ENCODE measurements at regions not wholly inside any gene's neighbourhood (a gene's known extent, or its start where the extent isn't known, plus 50 kb on each side); places are given as distances from the start of the nearest gene placed in this dataset.
"Not testable (repeated sequence)": the region's sequence is repeated elsewhere in the genome, so short reads cannot be mapped to it uniquely, and the experiment has no call there.

DNA sequence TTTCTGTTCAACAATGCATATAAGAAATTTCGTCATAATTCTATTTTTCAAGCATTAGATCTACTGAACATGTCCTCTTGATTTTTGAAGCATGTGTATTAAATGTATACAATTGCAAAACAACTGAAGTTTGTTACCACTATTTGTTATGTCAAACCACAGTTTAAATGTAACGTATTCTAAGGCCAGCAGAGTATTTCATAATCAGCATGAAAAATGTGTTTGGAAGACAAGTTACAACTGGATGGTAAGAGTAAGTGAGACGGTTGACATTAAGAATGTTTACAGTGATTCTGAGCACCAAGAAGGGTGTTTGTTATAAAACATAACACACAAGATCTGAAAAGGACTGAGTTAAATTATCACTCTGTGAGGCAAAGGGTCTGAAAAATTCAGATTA lies 738.4 kb downstream of the PLOD2 start:
- DNase-seq (ENCODE audit: low read depth) = no peak

DNA sequence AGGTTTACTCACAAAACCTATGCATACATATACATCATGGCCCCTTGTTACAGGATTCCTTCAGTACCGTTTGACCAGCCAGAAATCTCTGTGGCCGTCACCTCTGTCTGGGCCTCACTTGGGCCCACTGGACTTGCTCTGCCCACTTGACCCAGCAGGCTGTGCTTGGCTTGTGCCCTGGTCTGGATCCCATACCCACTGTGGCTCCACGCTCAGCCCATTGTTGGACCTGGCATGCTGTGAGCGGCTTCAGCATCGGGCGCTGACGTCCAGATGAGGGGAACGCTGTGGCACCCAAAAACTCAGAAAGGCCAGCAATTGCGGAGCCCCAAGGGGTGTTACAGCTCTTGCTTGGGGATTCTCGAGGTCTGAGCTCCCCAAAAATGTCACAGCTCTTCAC lies 733.6 kb downstream of the PLOD2 start:
- no peak for DNase-seq (ENCODE audit: low read depth)

DNA sequence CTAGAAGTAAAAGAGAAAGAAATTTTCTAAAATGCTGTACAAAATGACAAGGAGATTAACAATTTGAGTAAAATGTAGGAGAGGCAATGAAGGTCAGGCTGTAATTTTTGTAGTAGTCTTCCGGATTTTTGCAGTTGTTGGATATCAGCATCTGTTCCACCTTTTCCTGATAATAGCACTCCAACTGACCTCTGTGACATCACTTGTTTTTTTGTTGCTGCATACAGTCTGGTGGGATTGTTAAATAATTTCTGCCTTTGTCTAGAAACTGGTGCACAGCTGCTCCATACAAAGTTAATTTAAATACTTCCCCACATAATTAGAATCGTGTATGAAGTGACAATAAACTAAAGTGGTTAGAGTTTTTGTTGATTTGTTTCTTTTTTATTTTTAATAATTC lies 731.4 kb downstream of the PLOD2 start:
- no peak for DNase-seq (ENCODE audit: low read depth)

DNA sequence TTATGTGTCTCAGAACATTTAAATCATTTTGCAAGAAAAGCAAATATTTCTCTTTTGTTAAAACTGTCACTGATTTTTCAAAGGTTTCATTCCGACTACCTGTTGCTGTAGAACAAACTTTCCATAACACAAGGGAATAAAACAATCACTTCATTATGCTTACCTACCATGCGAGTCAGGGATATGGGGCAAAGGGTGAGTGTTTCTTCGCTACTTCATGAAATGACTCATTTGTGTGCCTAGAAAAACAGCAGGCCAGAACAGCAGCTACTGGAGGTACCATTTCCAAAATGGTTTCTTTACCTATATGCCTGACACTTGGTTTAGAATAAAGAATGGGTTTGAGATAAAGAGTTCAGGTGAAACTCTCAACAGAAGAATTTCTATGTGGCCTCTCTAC lies 712.5 kb downstream of the PLOD2 start:
- DNase-seq (ENCODE audit: low read depth) = no peak

DNA sequence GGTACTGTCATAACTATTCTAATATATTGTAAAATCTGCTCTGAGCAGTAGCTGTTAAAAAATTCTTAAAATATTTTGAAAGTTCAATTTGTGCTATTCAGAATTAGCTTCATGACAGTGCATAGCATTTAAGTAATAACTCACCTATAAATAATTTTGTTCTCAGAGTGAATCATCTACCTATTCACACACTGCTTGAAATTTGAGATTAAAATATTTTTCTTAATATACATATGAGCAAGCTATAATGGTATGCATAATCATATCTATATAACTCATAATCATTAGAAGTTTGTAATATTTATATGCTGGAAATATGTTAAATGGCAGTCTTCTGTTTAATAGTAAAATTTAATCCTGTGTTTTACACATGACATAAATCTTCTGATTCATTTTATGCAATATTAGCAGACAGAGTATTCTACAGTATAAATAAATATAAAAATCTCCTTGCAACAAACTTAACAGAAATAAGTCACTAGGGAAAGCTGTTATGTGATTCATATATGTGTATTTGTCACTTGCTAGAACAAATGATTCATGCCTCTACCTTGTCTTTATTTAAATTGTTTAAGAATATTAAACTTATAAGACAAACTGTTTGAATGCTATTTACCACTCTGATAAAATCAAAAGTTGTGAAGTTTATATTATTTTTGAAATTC lies 710.8 kb downstream of the PLOD2 start:
- DNase-seq (ENCODE audit: low read depth) = no peak

DNA sequence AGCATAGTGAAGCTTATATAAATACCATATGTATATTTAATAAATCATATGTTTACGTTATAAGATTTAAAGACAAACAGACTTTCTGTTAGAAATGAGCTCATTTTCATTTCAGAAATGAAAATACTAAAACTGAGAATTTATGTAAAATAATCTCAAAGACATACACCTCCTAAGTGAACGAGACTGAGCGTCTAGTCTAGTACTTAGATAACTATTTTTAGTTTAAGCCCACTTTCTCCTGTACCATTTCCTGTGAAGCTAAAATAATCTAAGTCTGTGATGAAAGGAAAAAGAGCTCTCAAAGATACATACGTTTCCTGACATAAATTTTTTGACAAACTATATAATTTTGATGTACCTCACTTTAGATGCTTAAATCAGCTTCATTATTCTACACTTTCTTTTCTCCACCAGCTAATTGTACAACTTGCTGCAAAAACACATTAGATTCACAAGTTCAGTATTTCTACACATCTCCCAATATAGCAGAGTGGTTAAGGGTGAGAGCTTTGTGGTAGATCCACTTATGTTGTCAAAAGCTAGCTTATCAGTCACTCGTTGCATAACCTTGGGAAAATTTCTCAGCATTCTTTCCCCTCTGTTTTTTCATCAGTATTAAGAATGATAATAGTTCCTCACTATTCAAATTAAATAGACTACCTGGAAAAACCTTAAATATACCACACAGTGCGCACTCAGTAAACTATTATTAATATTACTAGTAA lies 703.0 kb downstream of the PLOD2 start:
- no peak for DNase-seq (ENCODE audit: low read depth)

DNA sequence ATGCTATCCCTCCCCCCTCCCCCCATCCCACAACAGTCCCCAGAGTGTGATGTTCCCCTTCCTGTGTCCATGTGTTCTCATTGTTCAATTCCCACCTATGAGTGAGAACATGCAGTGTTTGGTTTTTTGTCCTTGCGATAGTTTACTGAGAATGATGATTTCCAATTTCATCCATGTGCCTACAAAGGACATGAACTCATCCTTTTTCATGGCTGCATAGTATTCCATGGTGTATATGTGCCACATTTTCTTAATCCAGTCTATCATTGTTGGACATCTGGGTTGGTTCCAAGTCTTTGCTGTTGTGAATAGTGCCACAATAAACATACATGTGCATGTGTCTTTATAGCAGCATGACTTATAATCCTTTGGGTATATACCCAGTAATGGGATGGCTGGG lies 701.3 kb downstream of the PLOD2 start:
- not testable (repeated sequence) for DNase-seq (ENCODE audit: low read depth)

DNA sequence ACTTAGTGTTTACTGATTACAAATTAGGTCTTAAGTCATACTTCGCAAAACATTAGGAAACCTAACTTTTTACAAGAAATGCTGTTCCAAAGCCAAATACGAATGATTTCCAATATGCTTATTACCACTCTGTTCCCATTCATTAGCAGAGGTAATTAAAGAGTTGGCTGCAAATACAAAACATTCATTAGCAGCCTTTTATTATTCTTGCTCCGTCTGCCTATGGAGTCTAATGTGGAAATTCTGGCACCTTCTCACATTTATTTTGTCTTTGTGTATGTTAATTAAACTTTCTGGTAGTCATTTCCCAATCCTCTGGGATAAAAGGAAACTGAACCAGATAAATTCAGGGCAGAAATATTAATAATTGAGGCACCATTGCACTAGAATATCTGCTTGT lies 689.0 kb downstream of the PLOD2 start:
- DNase-seq (ENCODE audit: low read depth) = no peak

DNA sequence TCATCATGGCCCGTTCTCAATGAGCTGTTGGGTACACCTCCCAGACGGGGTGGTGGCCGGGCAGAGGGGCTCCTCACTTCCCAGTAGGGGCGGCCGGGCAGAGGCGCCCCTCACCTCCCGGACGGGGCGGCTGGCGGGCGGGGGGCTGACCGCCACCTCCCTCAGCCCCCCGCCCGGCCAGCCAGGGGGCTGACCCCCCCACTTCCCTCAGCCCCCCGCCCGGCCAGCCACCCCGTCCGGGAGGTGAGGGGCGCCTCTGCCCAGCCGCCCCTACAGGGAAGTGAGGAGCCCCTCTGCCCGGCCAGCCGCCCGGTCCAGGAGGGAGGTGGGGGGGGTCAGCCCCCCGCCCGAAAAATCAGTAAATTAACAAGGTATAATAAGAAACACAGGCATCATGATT lies 678.2 kb downstream of the PLOD2 start:
- DNase-seq (ENCODE audit: low read depth) = not testable (repeated sequence)

DNA sequence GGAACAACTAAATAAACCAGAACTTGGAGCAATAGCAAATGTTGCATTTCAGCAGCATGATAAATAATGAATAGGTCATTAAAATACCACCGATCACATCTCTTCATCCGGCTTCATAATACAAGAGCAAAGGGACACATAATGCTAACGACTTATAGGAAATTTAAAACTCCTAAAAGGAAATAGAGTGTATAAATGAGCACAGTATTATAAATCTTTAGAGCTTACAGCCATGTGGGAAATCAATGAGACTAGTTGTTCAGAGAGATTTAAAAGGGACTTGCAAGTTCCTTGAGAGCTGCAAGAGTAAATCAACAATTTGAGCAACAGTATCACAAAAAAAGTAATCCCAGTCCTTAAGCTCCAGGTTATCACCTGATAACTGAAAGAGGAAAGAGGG lies 677.0 kb downstream of the PLOD2 start:
- DNase-seq (ENCODE audit: low read depth) = no peak

DNA sequence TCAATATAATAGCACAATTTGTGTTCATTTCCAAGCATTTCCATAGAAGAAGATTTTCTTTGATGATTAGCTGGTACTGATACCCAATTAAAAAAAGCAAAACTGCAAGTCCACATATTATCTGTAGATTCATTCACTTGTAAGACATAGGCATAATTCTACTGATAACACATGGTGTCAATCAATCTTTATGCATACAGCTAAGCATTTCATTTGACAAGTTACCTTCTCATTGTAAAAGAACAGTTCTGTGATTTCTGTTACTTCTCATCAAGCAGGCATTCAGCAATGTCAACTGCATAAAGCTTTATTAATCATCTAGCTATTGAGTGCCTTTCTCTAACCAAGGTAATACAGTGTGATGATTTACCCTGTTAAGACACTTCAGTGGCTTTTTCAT lies 672.0 kb downstream of the PLOD2 start:
- DNase-seq (ENCODE audit: low read depth) = no peak

DNA sequence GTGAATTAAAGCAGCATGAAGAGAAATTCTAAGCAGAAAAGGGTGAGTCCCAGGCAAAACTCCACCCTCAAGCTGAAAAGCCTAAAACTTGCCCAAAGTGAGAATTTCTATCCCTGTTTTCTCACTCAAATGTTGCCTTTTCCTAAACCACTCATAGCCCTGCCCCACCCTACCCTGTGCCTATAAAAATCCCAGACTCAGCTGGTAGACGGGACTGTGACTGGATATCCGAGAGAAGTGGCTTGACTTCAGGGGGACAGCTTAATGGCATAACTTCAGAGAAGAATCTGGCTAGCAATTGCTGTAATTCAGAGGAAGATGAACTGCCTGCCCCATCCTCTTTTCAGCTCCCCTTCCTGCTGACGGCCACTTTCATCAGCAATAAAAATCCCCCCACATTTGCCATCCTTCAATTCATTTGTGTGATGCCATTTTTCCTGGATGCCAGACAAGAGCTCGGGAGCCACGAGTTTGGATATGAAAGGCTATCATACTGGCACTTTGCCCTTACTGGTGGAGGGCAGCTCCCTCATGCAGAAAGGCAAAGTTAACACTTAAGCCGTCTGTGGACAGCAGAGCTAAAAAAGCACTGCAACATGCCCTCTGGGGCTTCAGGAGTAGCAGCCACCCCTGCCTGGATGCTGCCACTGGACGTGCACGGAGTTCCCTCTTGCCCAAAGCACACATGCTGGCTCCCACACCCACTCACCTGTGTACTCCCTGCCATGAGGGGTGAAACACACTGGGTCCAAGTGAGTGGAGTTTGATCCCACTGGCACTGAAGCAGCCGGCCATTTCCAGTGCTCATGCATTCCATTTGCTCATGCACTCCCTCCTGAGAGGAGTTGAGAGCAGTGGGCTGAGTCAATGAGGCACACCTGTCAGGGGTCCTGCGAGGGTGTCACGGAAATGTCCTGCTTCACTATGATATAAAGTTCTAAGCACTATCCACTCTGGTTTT lies 670.6 kb downstream of the PLOD2 start:
- DNase-seq (ENCODE audit: low read depth) = no peak

DNA sequence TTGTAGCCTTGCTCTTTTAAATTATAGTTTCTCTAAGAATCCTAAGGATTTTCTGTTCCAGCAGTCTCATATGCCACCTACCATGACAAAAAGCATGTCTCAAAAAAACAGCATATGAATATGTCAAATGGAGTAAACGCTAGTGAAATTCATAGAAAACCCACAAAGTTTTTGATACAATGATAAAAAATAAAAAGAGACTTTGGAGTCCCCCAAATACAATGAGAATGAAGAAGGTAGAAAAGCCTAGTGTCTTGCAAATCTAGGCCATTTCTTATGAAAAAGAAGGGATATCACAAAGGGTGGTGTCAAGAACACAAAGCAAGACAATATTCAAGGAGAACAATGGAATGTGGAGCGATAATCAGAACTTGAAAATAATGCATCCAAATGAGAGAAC lies 668.5 kb downstream of the PLOD2 start:
- DNase-seq (ENCODE audit: low read depth) = no peak

DNA sequence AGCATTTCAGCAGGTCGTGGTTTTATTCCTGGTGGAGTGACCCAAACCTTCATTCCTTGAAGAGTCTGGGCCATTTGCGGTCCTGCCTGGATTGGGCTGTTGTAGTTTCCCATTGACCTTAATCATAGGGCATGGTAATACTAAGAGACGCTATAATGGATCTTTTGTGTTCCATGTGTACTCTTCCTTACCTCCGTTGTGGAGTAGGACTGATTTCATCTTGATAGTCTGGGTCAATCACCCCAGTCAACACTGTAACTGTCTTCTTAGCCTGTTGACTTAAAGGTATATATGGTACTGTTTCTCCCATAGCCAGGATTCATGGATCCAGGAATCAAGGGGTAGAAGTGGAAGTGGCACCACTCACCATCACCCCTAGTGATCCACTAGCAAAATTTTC lies 643.6 kb downstream of the PLOD2 start:
- DNase-seq (ENCODE audit: low read depth) = not testable (repeated sequence)

DNA sequence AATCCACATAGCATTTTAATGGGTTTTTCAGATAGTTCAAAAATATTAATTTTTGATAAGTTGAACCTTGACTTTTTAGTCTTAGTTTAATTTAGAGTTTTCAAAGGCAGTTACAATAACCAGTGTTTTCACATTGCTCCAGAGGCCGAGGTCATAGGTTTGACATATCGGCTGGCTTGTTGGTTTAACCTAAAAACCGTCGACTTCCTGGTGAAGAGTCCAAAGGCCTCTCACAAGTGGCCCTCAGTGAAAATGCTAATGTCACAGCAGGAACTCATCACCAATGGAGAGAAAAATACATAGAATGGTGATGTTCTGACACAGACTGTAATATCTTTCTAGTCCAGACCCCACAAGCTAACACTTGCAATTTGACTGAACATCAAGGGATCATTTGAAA lies 642.3 kb downstream of the PLOD2 start:
- no peak for DNase-seq (ENCODE audit: low read depth)

DNA sequence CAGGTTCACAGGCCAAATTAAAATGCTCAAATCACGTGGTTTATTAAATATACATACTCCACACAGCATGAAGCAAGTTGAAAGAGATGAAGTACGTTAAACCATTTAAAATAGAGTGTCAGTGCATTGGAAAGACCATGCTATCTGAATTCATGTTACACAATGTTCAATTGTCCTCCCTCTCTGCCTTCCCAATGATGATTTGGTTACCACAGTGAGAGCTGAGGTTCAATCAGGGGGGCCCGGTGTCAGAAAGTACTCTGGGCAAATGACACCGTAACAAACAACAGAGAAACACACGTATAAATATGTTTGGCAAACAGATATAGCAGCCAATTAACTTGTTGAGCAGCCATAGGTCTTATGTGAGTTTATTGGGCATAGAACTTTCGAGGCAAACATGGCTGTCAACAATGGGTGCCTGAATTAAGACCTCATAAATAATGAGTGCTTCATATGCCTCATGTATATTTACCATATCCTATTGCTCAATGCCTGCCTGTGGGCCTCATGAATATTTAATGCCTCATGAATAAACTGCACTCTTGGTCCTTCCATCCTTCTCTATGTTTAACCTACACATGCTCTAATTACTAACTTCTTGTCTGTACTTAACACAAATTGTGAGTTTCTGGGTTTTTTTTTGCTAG lies 641.5 kb downstream of the PLOD2 start:
- DNase-seq (ENCODE audit: low read depth) = no peak

DNA sequence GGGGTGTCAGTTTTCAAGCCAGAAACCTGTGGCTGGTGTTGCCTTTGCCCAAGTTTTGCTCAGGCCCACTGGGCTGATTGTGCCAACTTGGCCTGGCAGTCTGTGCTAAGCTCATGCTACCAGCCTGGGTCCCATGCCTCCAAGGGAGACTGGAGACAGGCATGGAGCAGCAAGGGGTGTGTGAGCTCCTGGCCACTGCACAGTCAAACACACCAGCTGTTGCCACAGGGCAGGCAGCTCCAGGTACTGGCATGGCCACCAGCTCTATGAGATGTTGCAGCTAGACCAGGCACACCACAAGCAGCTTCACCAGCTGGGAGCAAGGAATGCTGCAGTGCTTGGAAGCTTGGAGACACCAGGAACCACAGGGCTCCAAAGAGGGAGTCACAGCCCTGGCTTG lies 638.8 kb downstream of the PLOD2 start:
- DNase-seq (ENCODE audit: low read depth) = no peak

DNA sequence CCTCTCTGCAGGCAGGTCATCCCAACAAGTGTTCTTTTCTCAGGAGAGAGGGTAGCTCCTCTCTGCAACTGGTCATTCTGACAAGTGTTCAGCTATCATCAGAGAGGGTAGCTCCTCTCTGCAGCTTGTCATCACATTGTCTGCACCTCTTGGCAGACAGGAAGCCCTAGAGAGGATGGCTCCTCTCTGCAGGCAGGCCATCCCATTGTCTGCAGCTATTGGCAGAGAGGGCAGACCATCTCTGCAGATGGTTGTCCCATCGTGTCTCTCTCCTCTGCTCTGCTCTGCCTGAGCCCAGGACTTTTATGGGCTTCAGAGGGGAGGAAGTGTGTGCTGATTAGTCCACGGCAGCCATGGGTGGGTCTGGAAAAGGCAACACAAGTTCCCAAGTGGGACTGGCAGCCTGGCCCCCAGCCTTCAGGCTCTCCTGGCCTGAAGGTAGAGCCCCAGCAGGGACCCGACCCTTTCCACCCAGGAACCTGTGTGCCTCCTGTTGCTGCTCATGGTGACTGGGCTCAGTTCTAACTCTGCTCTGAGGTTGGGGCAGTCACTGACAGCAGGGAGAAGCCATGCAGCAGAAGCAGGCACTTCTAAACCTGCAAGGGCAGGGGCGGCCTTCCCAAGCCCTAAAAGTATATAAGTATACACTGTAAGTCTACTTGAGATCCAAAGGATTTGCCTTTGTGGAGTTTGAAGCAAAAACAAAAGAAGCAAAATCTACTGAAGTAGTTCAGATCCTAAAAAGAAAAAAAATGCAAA lies 637.9 kb downstream of the PLOD2 start:
- no peak for DNase-seq (ENCODE audit: low read depth)

DNA sequence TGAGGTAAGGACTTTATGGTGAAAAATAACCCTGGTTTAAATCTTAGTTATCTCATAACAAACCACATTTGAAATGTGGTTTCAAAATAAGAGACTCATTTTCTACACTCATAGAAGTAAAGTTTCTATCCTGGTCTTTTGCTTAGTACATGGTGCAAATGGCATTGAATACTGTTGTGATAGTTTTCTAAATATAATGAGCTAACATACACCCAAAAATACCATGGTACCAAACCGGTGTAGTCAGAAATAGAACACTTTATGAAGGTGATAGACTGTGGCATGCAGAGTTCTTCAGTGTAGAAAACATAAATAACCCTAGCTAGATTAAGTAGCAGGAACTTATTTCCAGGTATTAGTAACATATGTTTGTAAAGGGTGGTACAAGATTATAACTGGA lies 629.4 kb downstream of the PLOD2 start:
- DNase-seq (ENCODE audit: low read depth) = no peak

DNA sequence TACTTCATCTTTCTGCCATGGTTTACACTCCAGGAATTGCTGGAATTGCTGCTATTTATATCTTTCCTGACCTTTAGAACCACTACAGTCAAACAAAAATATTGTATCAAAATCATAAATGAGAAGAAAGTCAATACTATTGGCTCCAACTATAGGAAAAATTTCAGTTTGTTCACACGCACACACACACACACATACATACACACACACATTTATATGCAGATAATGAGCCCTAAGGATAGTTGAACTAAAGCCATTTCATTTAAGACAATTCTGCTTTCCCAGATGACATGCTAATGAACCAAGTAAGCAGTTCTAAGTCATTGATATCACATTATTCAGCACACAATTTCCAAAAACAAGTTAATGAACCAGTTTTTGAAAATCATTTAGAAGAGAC lies 627.3 kb downstream of the PLOD2 start:
- DNase-seq (ENCODE audit: low read depth) = no peak

DNA sequence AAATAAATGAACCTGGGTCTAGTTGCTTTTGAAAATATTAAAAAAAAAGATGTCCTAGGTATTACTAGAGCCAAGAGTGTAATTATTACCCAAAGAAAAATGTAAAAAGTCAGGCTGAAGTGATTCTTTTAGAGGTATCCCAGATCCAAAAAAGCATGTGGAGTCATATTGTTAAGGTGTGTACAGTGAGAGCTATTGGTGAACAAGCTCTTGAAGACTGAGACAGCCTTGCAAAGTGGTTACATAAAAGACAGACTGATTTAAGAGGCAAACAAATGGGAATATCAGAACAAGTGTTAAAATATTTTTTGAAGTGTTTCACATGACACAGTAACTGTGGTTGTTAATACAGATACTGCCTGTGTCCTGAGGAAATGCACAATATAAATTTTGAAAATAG lies 624.5 kb downstream of the PLOD2 start:
- no peak for DNase-seq (ENCODE audit: low read depth)

DNA sequence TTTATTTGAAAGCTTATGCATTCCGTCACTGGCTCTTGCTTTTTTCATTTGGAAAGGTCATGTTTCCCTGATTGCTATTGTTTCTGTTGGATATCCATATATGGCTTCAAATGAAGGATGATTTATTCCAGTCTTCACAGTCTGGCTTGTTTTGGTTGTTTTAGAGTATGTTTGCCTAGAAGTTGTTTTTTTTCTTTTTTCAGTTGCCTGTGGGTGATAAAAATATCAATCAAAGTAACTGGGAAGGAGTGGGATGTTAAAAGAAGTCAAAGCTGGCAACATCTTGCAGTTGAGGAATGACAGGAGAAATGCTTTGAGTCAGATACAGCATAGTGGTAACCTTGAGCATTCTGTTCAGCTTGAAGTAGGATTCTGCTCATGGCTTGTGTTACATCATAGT lies 610.5 kb downstream of the PLOD2 start:
- no peak for DNase-seq (ENCODE audit: low read depth)
